Pancreas (tissue), 10 donors: ENCODE measurements at regions not wholly inside any gene's neighbourhood (a gene's known extent, or its start where the extent isn't known, plus 50 kb on each side); places are given as distances from the start of the nearest gene placed in this dataset.

Experiments
- ATAC-seq, 4 donors: fragments of 200-7000 bp; cut with Tn5 transposase; one replicate each; pipeline versions ENCODE4 v1.8.0 to v1.9.1; 2020; ENCODE audit warnings: mild to moderate bottlenecking in 4 of 4, moderate library complexity in 4 of 4
- DNase-seq, 6 donors: peaks; one replicate each; pipeline ENCODE4 v3.0.0-alpha.2; 2020
- FAIRE-seq: peaks from 2 replicates; lab custom pipeline; 2012; peaks lifted over from hg19 to GRCh38; lab: Jason Lieb, UNC
- H3K27ac ChIP-seq, 4 donors: fragments of 200-600 bp; sonication (generic); 1 replicate in 3 of 4; 2 replicates in 1 of 4; pipeline versions ENCODE4 v1.5.0 to v1.8.0; 2020
- H3K27me3 ChIP-seq, 4 donors: fragments of 200-600 bp; one replicate each; pipeline ENCODE4 v1.8.0; 2021
- H3K36me3 ChIP-seq, 3 donors: fragments of 200-600 bp; sonication (generic) in 1 of 3; one replicate each; pipeline versions ENCODE4 v1.5.0 to v1.8.0; 2020 to 2021
- H3K4me1 ChIP-seq, 3 donors: fragments of 200-600 bp; one replicate each; pipeline ENCODE4 v1.8.0; 2021
- H3K4me3 ChIP-seq, 4 donors: fragments of 200-600 bp; sonication (generic) in 2 of 4; one replicate each; pipeline versions ENCODE4 v1.5.0 to v1.8.0; 2020 to 2021
- H3K9me3 ChIP-seq, 4 donors: fragments of 200-600 bp; one replicate each; pipeline ENCODE4 v1.8.0; 2021
- WGBS, 2 donors: extraction: QIAGEN DNeasy Blood & Tissue Kit; methylation state at CpG; one replicate each; pipeline ENCODE4 v1.1.7; 2013; 5-methylcytosine and 5-hydroxymethylcytosine counted together
- intact Hi-C, 3 donors: fragments of 100-400 bp; cut with DNase I; formaldehyde crosslinking; loops; one replicate each; pipeline versions ENCODE4 v1.11.1 to v1.14.2; 2022
- TF ChIP-seq, protein P1 (sequence below), 4 donors: fragments of 200-600 bp; sonication (generic) in 3 of 4; IDR thresholded peaks; one replicate each; pipeline versions ENCODE4 v1.5.0 to v1.8.0; 2021; ENCODE audit warnings: antibody characterized with exemption in 4 of 4
- donor health status: healthy with polysubstance abuse.
- donor health status: DM: no; HTN: no; CAD: no; lungs with moderate emphysema.
- donor health status: DM: no; HTN: no; CAD: no.
- donor health status: control.
- donor health status: control.
- donor health status: Bipolar disorder and iron deficiency.
- donor health status: DM: yes; HTN: yes; CAD: no.
- donor health status: DM: no; HTN: no; CAD: no.
- donor health status: DM: no; HTN: no; CAD: no.
- donor health status: DM: yes; HTN: yes; CAD: no.

DNA sequence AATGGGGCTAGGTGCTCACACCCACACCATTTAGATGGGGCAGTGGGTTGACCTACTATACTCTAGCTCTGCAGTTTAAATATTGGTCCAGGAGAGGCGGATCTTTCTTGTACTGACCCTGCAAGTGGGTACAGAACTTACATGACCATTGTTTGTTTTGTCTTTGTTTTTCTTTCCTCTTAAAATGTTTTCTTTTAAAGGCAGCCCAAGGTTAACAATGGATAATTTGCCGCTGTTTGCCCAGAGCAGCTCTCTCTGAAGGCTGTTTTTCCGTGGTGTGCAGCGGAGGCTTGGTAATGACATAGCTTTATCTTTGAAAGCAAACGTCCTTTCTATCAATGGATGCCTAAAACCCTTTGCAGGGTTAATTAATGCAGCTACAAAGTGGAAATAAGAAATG lies 133.3 kb upstream of the MEX3C start:
- Histone ChIP-seq H3K27me3 (no peaks in the 10 kb centered on the region), H3K36me3 (no peaks in the 10 kb centered on the region), H3K4me3 (no peak overlapping the region), H3K27ac (no peak overlapping the region), H3K4me1 (no peaks in the 10 kb centered on the region), H3K9me3 (no peaks in the 10 kb centered on the region)
- ATAC-seq (no peak), DNase-seq (no peak), FAIRE-seq (no peak)
- TF ChIP-seq, protein P1, sequence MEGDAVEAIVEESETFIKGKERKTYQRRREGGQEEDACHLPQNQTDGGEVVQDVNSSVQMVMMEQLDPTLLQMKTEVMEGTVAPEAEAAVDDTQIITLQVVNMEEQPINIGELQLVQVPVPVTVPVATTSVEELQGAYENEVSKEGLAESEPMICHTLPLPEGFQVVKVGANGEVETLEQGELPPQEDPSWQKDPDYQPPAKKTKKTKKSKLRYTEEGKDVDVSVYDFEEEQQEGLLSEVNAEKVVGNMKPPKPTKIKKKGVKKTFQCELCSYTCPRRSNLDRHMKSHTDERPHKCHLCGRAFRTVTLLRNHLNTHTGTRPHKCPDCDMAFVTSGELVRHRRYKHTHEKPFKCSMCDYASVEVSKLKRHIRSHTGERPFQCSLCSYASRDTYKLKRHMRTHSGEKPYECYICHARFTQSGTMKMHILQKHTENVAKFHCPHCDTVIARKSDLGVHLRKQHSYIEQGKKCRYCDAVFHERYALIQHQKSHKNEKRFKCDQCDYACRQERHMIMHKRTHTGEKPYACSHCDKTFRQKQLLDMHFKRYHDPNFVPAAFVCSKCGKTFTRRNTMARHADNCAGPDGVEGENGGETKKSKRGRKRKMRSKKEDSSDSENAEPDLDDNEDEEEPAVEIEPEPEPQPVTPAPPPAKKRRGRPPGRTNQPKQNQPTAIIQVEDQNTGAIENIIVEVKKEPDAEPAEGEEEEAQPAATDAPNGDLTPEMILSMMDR (IDR thresholded peaks at IDR 0.05) = no peak
- 26 to 46% methylated on average over 5 of the region's 5 CpGs for WGBS, 2 donors
- intact Hi-C loops = no loop called here

DNA sequence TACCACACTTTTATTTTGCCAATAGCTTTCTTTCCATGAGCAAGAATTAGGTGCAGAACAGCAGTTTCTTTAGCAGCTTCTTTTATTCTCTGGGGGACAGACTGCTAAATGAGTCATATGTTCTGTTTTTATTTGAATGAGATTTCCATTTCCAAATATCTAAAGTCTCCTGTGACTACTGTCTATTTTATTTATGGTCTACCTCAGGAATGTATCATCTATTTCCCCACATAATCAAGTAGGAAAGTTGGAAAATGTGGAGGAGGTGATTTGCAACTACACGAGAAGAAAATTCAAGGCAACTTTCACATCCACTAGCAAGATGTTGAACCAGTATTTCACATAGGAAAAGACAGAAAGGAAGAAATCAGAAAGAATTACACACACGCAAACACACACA lies 139.9 kb upstream of the MEX3C start:
- WGBS, 2 donors = 57 to 64% methylated on average over 2 of the region's 2 CpGs
- FAIRE-seq (no peak), ATAC-seq (no peak)

DNA sequence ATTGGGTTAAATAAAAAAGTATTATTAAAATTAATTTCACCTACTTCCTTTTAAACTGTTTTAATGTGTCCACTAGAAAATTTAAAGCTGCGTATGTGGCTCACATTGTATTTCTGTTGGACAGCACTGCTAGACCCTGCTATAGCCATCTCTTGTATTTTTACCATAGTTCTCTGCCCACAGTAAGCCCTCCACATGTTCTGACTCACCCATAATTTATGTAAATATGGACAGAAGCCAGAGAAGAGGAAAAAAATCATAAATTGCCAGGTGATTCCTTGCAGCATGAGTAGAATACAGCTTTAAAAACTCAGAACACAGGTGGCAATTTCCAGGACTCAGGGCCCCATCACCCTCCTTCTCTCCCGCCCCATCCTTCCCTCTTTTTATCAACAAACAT lies 142.4 kb upstream of the MEX3C start:
- ATAC-seq = peak in 3 of 4 donors; percentile 28 to 73 (median 67)
- WGBS, 2 donors = 74 to 83% methylated on average over 2 of the region's 2 CpGs
- no peaks in the 10 kb centered on the region for H3K4me1 ChIP-seq

More for the DNA sequence above, 139.9 kb upstream of the MEX3C start:
- no peaks in the 10 kb centered on the region for H3K4me1 ChIP-seq
- no peaks in the 10 kb centered on the region for H3K27me3 ChIP-seq
- DNase-seq = no peak
- H3K36me3 ChIP-seq = no peaks in the 10 kb centered on the region
- TF ChIP-seq, protein P1 (IDR thresholded peaks at IDR 0.05) = no peak
- no peak overlapping the region for H3K4me3 ChIP-seq
- intact Hi-C loops = no loop called here
- no peak overlapping the region for H3K27ac ChIP-seq
- no peaks in the 10 kb centered on the region for H3K9me3 ChIP-seq

DNA sequence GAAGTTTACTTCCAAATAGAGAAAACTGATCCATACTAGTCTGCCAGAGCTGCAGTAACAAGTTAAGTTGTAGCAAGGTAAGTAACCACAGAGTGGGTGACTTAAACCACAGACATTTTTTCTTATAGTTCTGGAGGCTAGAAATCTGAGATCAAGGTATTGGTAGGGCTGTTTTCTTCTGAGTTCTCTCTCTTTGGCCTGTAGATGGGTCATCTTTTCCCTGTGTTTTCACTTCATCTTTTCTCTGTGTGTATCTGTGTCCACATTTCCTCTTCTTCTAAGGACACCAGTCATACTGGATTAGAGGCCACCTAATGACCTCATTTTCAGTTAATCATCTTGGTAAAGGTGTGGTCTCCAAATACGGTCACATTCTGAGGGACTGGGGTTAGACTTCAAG lies 142.9 kb upstream of the MEX3C start:
- no peak overlapping the region for H3K27ac ChIP-seq
- 81 to 89% methylated on average over 1 of the region's 1 CpG for WGBS, 2 donors
- no peaks in the 10 kb centered on the region for H3K9me3 ChIP-seq
- intact Hi-C loops = no loop called here
- ATAC-seq (no peak), FAIRE-seq (no peak), DNase-seq (no peak)
- no peaks in the 10 kb centered on the region for H3K4me1 ChIP-seq
- H3K27me3 ChIP-seq = no peaks in the 10 kb centered on the region
- H3K4me3 ChIP-seq = no peak overlapping the region
- TF ChIP-seq, protein P1 (IDR thresholded peaks at IDR 0.05) = no peak
- no peaks in the 10 kb centered on the region for H3K36me3 ChIP-seq

More for the DNA sequence above, 142.4 kb upstream of the MEX3C start:
- Histone ChIP-seq H3K4me3 (no peak overlapping the region), H3K36me3 (no peaks in the 10 kb centered on the region), H3K27ac (no peak overlapping the region), H3K9me3 (no peaks in the 10 kb centered on the region), H3K27me3 (no peaks in the 10 kb centered on the region)
- no peak for DNase-seq
- FAIRE-seq = no peak
- TF ChIP-seq, protein P1 (IDR thresholded peaks at IDR 0.05) = no peak
- intact Hi-C loops = no loop called here

DNA sequence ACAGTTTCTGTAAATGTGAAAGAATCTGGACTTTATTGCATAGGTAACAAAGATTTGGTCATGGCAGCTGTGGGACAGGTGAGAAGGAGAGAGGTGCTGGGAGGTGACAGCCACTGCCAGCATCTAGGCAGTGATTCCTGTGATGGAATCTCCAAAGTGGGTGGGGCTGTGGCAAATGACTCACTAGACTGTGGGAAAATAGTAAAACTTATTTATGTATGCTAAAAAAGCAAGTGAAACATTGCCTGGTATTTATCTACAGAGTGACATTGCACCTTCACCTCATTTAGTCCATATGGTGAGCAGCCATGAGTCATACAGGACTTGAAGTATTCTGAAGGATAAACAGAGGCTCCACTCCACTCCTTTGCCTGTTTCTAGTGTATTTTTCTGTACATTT lies 145.3 kb upstream of the MEX3C start:
- H3K36me3 ChIP-seq = no peaks in the 10 kb centered on the region
- no peaks in the 10 kb centered on the region for H3K4me1 ChIP-seq
- TF ChIP-seq, protein P1 (IDR thresholded peaks at IDR 0.05) = no peak
- intact Hi-C loops = no loop called here
- H3K27ac ChIP-seq = no peak overlapping the region
- ATAC-seq = no peak
- no peak for DNase-seq
- H3K9me3 ChIP-seq = no peaks in the 10 kb centered on the region
- H3K27me3 ChIP-seq = no peaks in the 10 kb centered on the region
- H3K4me3 ChIP-seq = no peak overlapping the region
- no peak for FAIRE-seq
